WTC11 (cell line): ENCODE measurements at regions not wholly inside any gene's neighbourhood (a gene's known extent, or its start where the extent isn't known, plus 50 kb on each side); places are given as distances from the start of the nearest gene placed in this dataset.

Experiments
- ATAC-seq: fragments of 200-7000 bp; cut with Tn5 transposase; 2 replicates; pipeline ENCODE4 v1.10.0; 2021; ENCODE audit warnings: mild to moderate bottlenecking, moderate library complexity
- CTCF ChIA-PET: fragments of 300-600 bp; sonication (Branson Sonifier 250); formaldehyde crosslinking; loops from one replicate; lab custom pipeline; 2021; ENCODE audit warnings: antibody characterized with exemption; lab: Charles Lee
- POLR2A ChIA-PET: fragments of 350-600 bp; sonication (Branson Sonifier 250); formaldehyde crosslinking; loops from one replicate; lab custom pipeline; 2021; ENCODE audit warnings: antibody characterized with exemption; lab: Charles Lee
- DNase-seq: peaks from one replicate; pipeline ENCODE4 v3.0.0; 2021; ENCODE audit warnings: low spot score
- H3K27ac Mint-ChIP-seq: 2 replicates; pipeline ENCODE4 v1.8.0; 2021; ENCODE audit warnings: mixed read lengths
- H3K27me3 Mint-ChIP-seq: 2 replicates; pipeline ENCODE4 v1.8.0; 2021; ENCODE audit warnings: low read depth, mild to moderate bottlenecking, moderate library complexity, mixed read lengths
- H3K36me3 Mint-ChIP-seq: 2 replicates; pipeline ENCODE4 v1.8.0; 2021; ENCODE audit warnings: mixed read lengths
- H3K4me1 Mint-ChIP-seq: 2 replicates; pipeline ENCODE4 v1.8.0; 2022; ENCODE audit warnings: mixed read lengths
- H3K4me3 Mint-ChIP-seq: 2 replicates; pipeline ENCODE4 v1.8.0; 2021; ENCODE audit warnings: mild to moderate bottlenecking, moderate library complexity, mixed read lengths
- H3K9me3 Mint-ChIP-seq: 2 replicates; pipeline ENCODE4 v1.8.0; 2021; ENCODE audit warnings: mixed read lengths
- CBFB ChIP-seq: sonication (generic); formaldehyde crosslinking; IDR thresholded peaks from 2 replicates; pipeline ENCODE4 v1.8.1; 2022; ENCODE audit warnings: mild to moderate bottlenecking, low read depth, missing genetic modification reagents
- CREB1 ChIP-seq: sonication (generic); formaldehyde crosslinking; IDR thresholded peaks from 2 replicates; pipeline ENCODE4 v1.8.0; 2023; ENCODE audit warnings: mild to moderate bottlenecking, missing genetic modification reagents
- ERG ChIP-seq: fragments of 250-450 bp; sonication (Bioruptor Pico); IDR thresholded peaks from 2 replicates; pipeline ENCODE4 v1.8.0; 2021; ENCODE audit warnings: mild to moderate bottlenecking
- ESRRA ChIP-seq: sonication (generic); formaldehyde crosslinking; IDR thresholded peaks from 2 replicates; pipeline ENCODE4 v1.8.1; 2022; ENCODE audit warnings: mild to moderate bottlenecking, missing genetic modification reagents, borderline replicate concordance
- ETV6 ChIP-seq: sonication (generic); formaldehyde crosslinking; IDR thresholded peaks from 2 replicates; pipeline ENCODE4 v1.8.1; 2022; ENCODE audit warnings: mild to moderate bottlenecking, missing genetic modification reagents
- FOXP1 ChIP-seq: sonication (generic); formaldehyde crosslinking; IDR thresholded peaks from 2 replicates; pipeline ENCODE4 v1.8.0; 2022; ENCODE audit warnings: missing genetic modification reagents, mild to moderate bottlenecking, moderate library complexity, borderline replicate concordance
- HMGA2 ChIP-seq: fragments of 250-450 bp; sonication (Bioruptor Pico); IDR thresholded peaks from 2 replicates; pipeline ENCODE4 v1.4.0; 2021; ENCODE audit warnings: mild to moderate bottlenecking, moderate library complexity
- MXD4 ChIP-seq: fragments of 250-450 bp; sonication (Bioruptor Pico); IDR thresholded peaks from 2 replicates; pipeline ENCODE4 v1.8.0; 2021; ENCODE audit warnings: mild to moderate bottlenecking, moderate library complexity, borderline replicate concordance
- NFATC4 ChIP-seq: fragments of 250-450 bp; sonication (Bioruptor Pico); IDR thresholded peaks from 2 replicates; pipeline ENCODE4 v1.9.0; 2021; ENCODE audit warnings: mild to moderate bottlenecking
- RELA ChIP-seq: sonication (generic); formaldehyde crosslinking; IDR thresholded peaks from 2 replicates; pipeline ENCODE4 v1.8.1; 2022; ENCODE audit warnings: missing genetic modification reagents, mild to moderate bottlenecking, borderline replicate concordance
- SMAD3 ChIP-seq: sonication (generic); formaldehyde crosslinking; IDR thresholded peaks from 2 replicates; pipeline ENCODE4 v1.8.0; 2022; ENCODE audit warnings: missing genetic modification reagents, mild to moderate bottlenecking, borderline replicate concordance
- SP1 ChIP-seq: sonication (generic); formaldehyde crosslinking; conservative IDR thresholded peaks from 2 replicates; pipeline ENCODE4 v1.8.1; 2022; ENCODE audit warnings: missing genetic modification reagents
- STAT6 ChIP-seq: sonication (generic); formaldehyde crosslinking; conservative IDR thresholded peaks from 2 replicates; pipeline ENCODE4 v1.8.1; 2023; ENCODE audit warnings: mild to moderate bottlenecking, low read depth, missing genetic modification reagents, moderate library complexity
- TCF7 ChIP-seq: sonication (generic); formaldehyde crosslinking; IDR thresholded peaks from 2 replicates; pipeline ENCODE4 v1.8.0; 2022; ENCODE audit warnings: mild to moderate bottlenecking, low read depth, missing genetic modification reagents, moderate library complexity
- TP53 ChIP-seq: sonication (generic); formaldehyde crosslinking; IDR thresholded peaks from 2 replicates; pipeline ENCODE4 v1.8.1; 2023; ENCODE audit warnings: mild to moderate bottlenecking, missing genetic modification reagents
- USF2 ChIP-seq: sonication (generic); formaldehyde crosslinking; IDR thresholded peaks from 2 replicates; pipeline ENCODE4 v1.8.1; 2023; ENCODE audit warnings: mild to moderate bottlenecking, missing genetic modification reagents, moderate library complexity
- ZNF121 ChIP-seq: sonication (generic); formaldehyde crosslinking; IDR thresholded peaks from 2 replicates; pipeline ENCODE4 v1.8.0; 2023; ENCODE audit warnings: missing genetic modification reagents
- ZNF416 ChIP-seq: fragments of 250-450 bp; sonication (Bioruptor Pico); IDR thresholded peaks from 2 replicates; pipeline ENCODE4 v1.9.0; 2021; ENCODE audit warnings: mild to moderate bottlenecking, inconsistent platforms
- ZNF423 ChIP-seq: fragments of 250-450 bp; sonication (Bioruptor Pico); IDR thresholded peaks from 2 replicates; pipeline ENCODE4 v2.1.2; 2022; ENCODE audit warnings: mild to moderate bottlenecking, moderate library complexity
- TF ChIP-seq, protein P1 (sequence below): sonication (generic); formaldehyde crosslinking; IDR thresholded peaks from 2 replicates; pipeline ENCODE4 v1.8.0; 2022; ENCODE audit warnings: mild to moderate bottlenecking, missing genetic modification reagents
- TF ChIP-seq, protein P2 (sequence below): fragments of 250-450 bp; sonication (Bioruptor Pico); IDR thresholded peaks from 2 replicates; pipeline ENCODE4 v1.9.0; 2021; ENCODE audit warnings: mild to moderate bottlenecking
- TF ChIP-seq, protein P3 (sequence below): sonication (generic); formaldehyde crosslinking; IDR thresholded peaks from 2 replicates; pipeline ENCODE4 v1.8.1; 2022; ENCODE audit warnings: mild to moderate bottlenecking, moderate library complexity, missing genetic modification reagents
- TF ChIP-seq, protein P4 (sequence below): fragments of 200-600 bp; IDR thresholded peaks from 2 replicates; pipeline ENCODE4 v1.8.0; 2022; ENCODE audit warnings: antibody characterized with exemption

- Mint-ChIP-seq H3K27ac (no peak overlapping the region), H3K27me3 (peaks cover 3% of the 10 kb centered on the region; the same call in 1 of the 2 replicates), H3K4me1 (no peaks in the 10 kb centered on the region), H3K36me3 (no peaks in the 10 kb centered on the region), H3K9me3 (no peaks in the 10 kb centered on the region), H3K4me3 (no peak overlapping the region)
- ChIA-PET CTCF (no interaction called here), POLR2A (no interaction called here)
- ATAC-seq (no peak), DNase-seq (no peak)
- TF ChIP-seq, protein P1, sequence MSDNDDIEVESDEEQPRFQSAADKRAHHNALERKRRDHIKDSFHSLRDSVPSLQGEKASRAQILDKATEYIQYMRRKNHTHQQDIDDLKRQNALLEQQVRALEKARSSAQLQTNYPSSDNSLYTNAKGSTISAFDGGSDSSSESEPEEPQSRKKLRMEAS (CRISPR knock-in tag) = no peak
- TF ChIP-seq HMGA2 = peak; percentile 96
Measured at GRCh38 chr14:27186048-27186447, 588.2 kb upstream of the NOVA1 start.

DNA sequence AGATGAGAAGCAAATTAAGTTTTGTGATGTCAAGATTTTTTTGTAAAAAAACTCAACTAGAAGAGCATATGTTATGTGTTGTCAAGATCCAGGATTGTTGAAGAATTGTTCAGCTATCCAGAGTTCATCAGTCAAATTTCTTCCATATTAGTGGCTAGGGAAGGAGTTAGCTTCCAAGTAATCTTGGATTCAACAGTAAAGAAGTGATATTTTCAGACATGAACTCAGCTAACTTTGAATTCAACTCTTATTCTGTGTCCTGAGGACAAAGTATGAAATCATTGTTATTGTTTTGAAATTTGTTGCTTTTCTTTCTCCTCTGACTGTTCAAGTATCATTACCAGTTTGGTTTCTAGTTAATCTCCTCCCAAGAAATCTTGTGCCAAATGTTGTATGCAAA, 589.3 kb upstream of the NOVA1 start:
- TF ChIP-seq RELA (CRISPR knock-in tag) (no peak), CBFB (CRISPR knock-in tag) (no peak), SMAD3 (CRISPR knock-in tag) (no peak), CREB1 (CRISPR knock-in tag) (no peak), NFATC4 (CRISPR knock-in tag) (no peak), ETV6 (CRISPR knock-in tag) (no peak), USF2 (CRISPR knock-in tag) (no peak)
- TF ChIP-seq, protein P2, sequence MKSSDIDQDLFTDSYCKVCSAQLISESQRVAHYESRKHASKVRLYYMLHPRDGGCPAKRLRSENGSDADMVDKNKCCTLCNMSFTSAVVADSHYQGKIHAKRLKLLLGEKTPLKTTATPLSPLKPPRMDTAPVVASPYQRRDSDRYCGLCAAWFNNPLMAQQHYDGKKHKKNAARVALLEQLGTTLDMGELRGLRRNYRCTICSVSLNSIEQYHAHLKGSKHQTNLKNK (CRISPR knock-in tag) = no peak
- DNase-seq (no peak), ATAC-seq (no peak)
- ChIA-PET CTCF (no interaction called here), POLR2A (no interaction called here)
- Mint-ChIP-seq H3K27me3 (peaks cover 3% of the 10 kb centered on the region; the same call in 1 of the 2 replicates), H3K4me1 (no peaks in the 10 kb centered on the region), H3K4me3 (no peak overlapping the region), H3K36me3 (no peaks in the 10 kb centered on the region), H3K27ac (no peak overlapping the region), H3K9me3 (no peaks in the 10 kb centered on the region)

DNA sequence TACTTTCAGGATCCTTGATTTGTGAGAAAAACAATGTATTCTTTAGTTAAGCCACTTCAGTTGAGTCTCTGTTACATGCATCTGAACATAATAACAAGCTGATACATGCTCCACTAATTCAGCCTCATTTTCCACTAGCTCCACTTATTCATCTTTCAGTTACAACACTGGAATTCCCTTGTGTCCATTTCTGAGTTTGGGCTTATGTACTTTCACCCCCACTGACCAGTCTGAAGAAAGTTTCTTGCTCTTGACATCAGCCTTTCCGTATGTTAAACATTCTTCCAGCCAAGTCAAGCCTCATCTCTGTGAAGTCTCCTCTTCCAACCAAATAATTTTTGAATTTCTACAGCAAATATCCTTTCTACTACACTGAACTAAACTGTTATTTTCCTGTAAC, 592.5 kb upstream of the NOVA1 start:
- no peak overlapping the region for H3K4me3 Mint-ChIP-seq
- H3K27me3 Mint-ChIP-seq = peaks cover 3% of the 10 kb centered on the region; the same call in 1 of the 2 replicates
- DNase-seq = no peak
- no peaks in the 10 kb centered on the region for H3K9me3 Mint-ChIP-seq
- POLR2A ChIA-PET = no interaction called here
- H3K36me3 Mint-ChIP-seq = no peaks in the 10 kb centered on the region
- H3K4me1 Mint-ChIP-seq = no peaks in the 10 kb centered on the region
- H3K27ac Mint-ChIP-seq = no peak overlapping the region
- CTCF ChIA-PET = no interaction called here
- no peak for ATAC-seq
- TF ChIP-seq ZNF416 (CRISPR knock-in tag) (no peak), ZNF423 (CRISPR knock-in tag) (no peak), CBFB (CRISPR knock-in tag) (no peak), HMGA2 (no peak), SP1 (CRISPR knock-in tag) (no peak), TP53 (CRISPR knock-in tag) (no peak), TCF7 (no peak), MXD4 (no peak), STAT6 (CRISPR knock-in tag) (no peak), ESRRA (CRISPR knock-in tag) (no peak), ZNF121 (CRISPR knock-in tag) (no peak), ERG (CRISPR knock-in tag) (no peak), FOXP1 (CRISPR knock-in tag) (no peak)
- TF ChIP-seq, protein P3, sequence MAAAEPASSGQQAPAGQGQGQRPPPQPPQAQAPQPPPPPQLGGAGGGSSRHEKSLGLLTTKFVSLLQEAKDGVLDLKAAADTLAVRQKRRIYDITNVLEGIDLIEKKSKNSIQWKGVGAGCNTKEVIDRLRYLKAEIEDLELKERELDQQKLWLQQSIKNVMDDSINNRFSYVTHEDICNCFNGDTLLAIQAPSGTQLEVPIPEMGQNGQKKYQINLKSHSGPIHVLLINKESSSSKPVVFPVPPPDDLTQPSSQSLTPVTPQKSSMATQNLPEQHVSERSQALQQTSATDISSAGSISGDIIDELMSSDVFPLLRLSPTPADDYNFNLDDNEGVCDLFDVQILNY = no peak
- TF ChIP-seq, protein P4, sequence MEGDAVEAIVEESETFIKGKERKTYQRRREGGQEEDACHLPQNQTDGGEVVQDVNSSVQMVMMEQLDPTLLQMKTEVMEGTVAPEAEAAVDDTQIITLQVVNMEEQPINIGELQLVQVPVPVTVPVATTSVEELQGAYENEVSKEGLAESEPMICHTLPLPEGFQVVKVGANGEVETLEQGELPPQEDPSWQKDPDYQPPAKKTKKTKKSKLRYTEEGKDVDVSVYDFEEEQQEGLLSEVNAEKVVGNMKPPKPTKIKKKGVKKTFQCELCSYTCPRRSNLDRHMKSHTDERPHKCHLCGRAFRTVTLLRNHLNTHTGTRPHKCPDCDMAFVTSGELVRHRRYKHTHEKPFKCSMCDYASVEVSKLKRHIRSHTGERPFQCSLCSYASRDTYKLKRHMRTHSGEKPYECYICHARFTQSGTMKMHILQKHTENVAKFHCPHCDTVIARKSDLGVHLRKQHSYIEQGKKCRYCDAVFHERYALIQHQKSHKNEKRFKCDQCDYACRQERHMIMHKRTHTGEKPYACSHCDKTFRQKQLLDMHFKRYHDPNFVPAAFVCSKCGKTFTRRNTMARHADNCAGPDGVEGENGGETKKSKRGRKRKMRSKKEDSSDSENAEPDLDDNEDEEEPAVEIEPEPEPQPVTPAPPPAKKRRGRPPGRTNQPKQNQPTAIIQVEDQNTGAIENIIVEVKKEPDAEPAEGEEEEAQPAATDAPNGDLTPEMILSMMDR = no peak
